ENCODE measurements at regions not wholly inside any gene's neighbourhood (a gene's known extent, or its start where the extent isn't known, plus 50 kb on each side); places are given as distances from the start of the nearest gene placed in this dataset.

- TF ChIP-seq CTCF (IDR thresholded peaks at IDR 0.05), result no peak
- TF ChIP-seq POLR2A (IDR thresholded peaks at IDR 0.05), result no peak
Measured at GRCh38 chr1:208921259-208921658, 662.3 kb upstream of the CAMK1G start.

All from lower leg skin (tissue), 3 donors.